GM19438 (cell line): ENCODE measurements at regions not wholly inside any gene's neighbourhood (a gene's known extent, or its start where the extent isn't known, plus 50 kb on each side); places are given as distances from the start of the nearest gene placed in this dataset.
"Not testable (repeated sequence)": the region's sequence is repeated elsewhere in the genome, so short reads cannot be mapped to it uniquely, and the experiment has no call there.

Source experiments
- ATAC-seq: cut with Tn5 transposase; IDR thresholded peaks from one replicate; pipeline ENCODE4 v1.9.1; 2021; ENCODE audit warnings: low read depth; ENCODE audit not compliant: unreplicated experiment

DNA sequence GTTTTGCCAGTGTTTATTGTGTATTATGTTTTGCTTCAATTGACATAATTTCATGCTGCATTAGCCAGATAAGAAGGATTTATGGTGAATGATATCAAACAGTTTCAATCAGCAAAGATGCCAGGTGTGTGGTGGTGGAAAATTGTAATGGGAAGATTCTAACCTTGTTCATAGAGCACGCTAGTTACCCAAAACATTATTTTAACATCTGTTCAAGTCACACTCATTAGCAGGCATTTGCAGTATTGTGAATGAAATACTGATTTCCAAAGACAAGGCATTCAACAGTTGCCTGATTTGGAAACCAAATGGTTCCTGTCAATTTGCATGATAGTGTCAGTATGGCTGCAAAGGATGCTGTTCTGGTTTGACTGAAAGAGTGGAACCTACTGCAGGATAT, 129.7 kb downstream of the EPC1 start:
- ATAC-seq = no peak

DNA sequence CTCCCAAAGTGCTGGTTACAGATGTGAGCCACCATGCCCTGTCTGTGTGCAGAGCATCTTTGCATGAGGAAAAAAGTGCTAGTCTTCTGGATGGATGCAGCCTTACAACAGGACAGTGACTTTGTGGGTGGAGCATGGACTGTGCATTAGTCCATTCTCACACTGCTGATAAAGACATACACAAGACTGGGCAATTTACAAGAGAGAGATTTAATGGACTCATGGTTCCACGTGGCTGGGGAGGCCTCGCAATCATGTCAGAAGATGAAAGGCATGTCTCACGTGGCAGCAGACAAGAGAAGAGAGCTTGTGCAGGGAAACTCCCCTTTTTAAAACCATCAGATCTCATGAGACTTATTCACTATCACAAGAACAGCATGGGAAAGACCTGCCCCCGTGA, 133.1 kb downstream of the EPC1 start:
- ATAC-seq = not testable (repeated sequence)

DNA sequence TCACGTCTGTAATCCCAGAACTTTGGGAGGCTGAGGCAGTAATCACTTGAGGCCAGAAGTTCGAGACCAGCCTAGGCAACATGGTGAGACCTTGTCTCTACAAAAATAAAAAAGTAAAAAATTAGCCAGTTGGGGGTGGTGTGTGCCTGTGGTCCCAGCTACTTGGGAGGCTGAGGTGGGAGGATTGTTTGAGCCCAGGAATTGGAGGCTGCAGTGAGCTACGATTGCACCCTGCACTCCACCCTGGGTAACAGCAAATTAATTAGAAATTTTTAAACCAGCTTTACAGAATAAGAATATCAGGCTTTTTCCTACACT, 136.0 kb downstream of the EPC1 start:
- ATAC-seq = no peak

DNA sequence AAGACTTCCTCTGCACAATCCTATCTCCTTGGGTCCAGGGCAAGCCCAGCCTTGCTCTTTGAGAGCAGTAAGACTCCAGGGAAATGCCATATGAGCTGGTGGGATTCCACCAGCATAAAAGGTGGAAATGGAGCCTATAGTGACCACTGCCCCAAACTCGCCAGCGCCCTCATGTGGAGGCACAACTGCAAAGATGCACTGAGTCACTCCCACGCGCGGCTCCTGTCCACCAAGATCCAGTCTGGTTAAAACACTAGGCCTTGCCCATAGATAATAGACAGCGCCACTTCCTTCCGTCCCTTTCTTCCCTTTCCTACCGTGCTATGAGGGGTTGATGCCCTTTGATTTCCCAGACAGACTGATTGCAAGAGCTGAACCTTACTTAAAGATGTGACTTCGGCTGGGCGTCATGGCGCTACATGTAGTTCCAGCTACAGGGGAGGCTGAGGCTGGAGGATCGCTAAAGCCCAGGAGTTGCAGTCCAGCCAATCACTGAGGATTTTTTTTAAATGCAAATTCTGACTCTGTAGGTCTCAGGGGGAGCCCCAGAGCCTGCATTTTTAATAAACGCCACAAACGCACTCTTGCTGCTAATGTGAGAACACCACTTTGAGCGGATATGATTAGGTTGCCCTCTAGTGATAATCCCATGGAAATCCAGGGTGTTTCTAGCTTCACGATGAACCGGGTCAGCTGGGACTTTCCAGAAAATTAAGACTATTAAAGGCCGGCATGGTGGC, 136.5 kb downstream of the EPC1 start:
- no peak for ATAC-seq

DNA sequence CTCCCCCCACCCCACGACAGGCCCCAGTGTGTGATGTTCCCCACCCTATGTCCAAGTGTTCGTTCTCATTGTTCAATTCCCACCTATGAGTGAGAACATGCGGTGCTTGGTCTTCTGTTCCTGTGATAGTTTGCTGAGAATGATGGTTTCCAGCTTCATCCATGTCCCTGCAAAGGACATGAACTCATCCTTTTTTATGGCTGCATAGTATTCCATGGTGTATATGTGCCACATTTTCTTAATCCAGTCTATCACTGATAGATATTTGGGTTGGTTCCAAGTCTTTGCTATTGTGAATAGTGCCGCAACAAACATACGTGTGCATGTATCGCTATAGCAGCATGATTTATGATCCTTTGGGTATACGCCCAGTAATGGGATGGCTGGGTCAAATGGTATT, 139.0 kb downstream of the EPC1 start:
- ATAC-seq = not testable (repeated sequence)

DNA sequence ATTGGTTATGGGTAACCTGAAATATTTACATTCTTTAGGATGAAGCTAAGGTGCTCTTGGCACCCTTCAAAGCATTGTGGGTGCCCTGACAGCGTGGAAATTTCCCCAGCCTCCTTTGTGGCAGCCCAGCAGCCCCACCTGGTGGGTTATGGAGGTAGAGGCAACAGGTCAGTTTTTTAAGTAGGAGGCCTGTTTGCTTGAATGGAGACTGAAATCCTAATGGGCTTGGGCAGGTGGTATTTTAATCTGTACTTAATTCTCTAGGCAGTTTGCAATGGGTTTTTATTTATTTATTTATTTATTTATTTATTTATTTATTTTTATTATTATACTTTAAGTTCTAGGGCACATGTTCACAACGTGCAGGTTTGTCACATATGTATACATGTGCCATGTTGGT, 139.4 kb downstream of the EPC1 start:
- ATAC-seq = no peak

DNA sequence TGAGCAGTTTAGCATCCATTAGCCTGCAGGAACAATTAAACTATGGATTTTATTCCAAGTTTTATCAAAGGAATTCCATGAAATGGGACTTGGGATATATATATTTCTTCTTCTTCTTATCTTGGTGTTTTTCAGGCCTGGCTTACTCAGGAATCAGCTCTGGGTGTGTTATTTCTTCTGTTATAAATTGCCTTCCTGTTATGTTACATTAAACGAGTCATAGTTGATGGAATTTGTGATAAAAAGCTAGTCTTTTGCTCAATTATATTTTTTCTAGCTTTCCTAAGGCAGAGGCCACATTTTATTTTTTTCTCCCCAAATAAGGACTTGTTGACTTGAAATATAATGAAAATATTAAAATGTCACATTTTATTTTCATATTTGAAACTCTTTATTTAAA, 141.3 kb downstream of the EPC1 start:
- no peak for ATAC-seq

DNA sequence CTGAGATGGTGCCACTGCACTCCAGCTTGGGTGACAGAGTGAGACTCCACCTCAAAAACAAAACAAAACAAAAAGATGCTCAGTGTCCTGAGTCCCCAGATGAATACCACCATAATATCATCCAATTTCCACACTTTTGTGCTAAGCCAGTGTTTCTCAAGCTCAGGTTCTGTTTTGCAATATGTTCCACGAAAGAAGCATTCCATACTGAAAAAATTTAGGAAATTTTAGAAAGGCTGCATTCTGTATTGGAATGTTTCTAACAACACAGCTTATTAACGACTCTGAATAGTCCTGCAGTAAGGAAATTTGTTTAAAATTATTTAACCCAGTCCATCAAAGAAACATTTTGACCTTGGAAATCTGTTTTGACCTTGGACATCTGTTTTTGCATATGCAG, 142.4 kb downstream of the EPC1 start:
- no peak for ATAC-seq

DNA sequence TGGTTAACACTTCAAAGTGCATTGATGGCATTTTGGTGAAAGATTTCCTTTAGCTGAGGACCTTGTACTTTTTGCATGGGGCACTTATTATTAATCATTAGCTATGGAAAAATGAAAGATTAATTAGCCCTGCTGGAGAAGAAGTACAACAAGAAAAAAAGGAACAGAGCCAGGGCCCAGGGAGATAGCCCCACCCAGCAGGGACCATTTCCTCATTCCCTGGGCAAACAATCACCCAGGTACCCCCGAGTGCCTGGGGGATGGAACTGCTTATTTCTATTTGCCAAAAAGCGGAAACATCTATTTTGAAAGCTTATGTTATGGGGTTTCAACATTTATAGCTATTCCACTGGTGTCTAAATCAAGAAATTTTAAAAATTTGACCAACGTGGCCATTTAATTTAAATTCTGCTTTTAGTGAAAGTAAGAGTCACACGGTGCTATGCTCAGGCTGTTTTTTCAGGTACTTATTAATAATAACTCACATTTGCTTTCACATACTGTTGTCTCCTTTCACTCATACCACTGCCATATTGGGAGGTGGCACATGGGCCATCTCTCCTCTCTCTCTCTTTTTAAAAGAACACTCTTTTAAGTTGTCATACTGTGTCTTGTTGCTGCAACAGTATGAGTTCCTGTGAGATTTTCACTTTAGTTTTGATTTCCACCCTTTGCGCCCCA, 143.6 kb upstream of the KIF5B start:
- no peak for ATAC-seq

DNA sequence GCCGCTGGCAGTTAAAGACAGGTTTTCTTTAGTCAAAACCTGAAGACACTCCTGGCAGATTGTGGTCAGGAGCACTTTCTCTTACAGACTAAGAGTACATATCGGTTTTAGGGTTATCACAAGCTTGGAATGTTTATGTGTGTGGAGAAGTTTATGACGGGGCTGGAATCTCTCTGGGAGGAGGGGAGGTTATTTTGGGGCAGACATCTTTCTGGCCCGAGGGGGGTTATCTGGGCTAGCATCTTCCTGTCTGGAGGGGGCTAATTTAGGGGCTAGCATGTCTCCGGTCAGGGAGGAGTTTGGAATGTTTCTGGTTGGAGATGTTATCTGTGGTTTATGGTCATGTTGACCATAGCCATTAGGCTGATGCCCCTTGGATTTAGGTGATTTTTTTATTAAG, 141.2 kb upstream of the KIF5B start:
- ATAC-seq = no peak

DNA sequence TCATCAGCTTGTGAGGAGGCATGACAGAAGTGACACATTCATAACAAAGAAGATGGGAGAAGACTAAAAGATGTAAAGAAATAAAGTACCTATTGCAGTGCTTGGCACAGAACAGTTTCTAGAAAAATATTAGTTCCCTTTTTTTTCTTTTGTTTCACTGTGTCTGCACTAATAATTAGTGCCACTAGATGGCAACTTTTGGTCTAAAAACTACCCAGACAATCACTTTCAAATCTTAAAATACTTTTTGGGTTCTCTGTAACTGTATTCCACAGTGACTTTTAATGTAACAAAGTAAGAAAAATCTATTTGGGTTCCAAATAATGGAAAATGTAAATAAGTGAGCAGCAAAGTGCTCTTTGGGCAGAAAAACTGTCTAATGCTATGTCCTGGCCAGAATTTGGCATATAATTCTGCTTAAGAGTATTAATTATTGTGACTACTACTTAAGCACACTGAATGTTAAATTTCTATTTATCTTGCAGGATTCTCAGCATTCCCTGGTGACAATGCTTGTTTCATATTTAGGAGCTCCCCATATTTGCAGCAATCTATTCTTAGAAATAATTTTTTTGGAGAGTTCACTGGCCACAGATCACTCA, 134.8 kb upstream of the KIF5B start:
- ATAC-seq = no peak

DNA sequence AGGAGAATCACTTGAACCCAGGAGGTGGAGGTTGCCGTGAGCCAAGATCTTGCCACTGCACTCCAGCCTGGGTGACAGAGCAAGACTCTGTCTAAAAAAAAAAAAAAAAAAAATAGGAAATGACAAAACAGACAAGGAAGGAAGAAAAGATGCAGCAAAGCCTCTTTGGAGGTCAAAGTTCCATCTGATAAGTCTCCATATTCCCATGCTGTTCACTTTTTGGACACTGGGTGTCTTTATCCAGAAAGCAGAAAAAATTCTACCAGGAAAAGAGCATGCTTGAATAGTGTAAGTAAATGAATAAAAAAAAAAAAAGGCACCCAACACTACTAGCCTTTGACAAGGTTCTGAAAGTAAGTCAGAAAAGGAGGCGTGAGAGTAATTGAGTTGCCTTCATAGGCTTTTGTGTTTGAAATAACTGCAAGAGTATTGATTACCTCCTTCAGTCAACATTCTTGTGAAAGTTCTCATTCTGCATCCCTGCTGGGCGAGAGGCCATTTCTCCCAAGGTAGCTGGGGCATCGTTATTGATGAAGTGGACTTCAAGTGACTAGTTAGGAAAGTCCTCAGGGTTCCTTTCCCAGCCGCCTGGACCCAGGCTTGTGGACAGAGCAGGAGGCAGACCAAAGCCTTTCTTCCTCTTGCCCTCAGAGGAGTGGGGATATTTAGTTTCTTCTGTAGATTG, 133.3 kb upstream of the KIF5B start:
- no peak for ATAC-seq

DNA sequence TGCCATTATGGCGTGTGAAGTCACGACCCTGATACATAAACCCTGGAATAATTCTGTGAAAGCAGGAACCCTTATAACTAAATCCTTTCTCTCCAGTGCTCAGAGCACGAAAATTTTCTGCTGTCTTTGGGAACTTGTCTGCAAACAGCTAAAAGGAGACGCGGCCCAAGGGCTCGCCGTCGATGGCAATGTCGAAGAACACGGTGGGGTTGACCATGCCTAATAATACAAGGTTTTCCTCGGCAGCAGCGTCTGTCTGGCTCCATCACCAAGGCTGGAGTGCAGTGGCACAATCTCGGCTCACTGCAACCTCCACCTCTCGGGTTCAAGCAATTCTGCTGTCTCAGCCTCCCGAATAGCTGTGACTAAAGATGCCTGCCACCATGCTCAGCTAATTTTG, 132.4 kb upstream of the KIF5B start:
- not testable (repeated sequence) for ATAC-seq

DNA sequence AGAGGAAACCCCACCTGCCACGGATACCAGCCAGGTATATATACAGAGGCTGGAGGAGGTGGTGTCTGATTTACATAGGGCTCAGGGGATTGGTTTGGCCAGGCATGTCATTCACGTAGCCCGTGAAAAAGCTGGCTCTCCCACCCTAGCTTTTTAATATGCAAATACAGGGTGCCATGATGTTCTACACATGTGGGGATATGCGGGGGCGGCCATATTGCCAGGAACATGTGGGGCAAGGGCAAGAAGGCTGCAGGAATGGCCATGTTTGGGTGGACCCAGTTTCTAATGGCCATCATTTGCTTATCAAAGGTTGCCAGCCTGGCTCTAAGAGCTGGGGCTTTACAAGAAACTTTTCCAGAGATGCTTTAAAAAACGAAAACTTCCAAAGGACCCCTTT, 131.5 kb upstream of the KIF5B start:
- ATAC-seq = no peak

DNA sequence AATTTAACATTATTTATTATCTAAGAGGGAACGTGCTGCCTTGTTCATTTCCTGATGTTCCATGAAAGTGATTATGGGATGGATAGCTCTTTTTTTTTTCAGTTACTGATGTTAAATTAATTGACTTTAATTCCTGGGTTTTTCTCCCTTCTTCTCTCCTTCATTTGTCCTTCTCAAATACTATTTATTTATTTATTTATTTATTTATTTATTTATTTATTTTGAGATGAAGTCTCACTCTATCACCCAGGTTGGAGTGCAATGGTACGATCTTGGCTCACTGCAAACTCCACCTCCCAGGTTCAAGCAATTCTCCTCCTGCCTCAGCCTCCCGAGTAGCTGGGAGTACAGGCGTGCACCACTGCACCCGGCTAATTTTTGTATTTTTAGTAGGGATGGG, 127.4 kb upstream of the KIF5B start:
- ATAC-seq = not testable (repeated sequence)

DNA sequence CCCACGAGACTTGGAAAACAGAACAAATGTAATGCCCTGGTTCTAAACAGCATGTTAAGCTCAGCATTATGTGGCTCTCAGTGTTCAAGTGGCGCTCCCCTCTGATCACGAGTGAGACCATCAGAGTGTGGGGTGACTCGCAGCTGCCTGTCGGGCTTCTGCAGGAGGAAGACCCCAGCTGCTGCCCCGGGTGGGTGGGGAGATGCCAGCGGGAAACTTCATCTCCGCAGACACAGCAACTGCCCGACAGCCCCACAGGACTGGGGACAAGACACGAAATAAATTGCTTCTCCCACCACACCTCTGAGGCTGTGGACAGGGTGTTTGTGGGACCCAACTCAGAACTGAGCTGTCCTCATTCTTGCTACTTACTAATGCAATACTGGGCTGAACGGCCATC, 126.3 kb upstream of the KIF5B start:
- ATAC-seq = no peak

DNA sequence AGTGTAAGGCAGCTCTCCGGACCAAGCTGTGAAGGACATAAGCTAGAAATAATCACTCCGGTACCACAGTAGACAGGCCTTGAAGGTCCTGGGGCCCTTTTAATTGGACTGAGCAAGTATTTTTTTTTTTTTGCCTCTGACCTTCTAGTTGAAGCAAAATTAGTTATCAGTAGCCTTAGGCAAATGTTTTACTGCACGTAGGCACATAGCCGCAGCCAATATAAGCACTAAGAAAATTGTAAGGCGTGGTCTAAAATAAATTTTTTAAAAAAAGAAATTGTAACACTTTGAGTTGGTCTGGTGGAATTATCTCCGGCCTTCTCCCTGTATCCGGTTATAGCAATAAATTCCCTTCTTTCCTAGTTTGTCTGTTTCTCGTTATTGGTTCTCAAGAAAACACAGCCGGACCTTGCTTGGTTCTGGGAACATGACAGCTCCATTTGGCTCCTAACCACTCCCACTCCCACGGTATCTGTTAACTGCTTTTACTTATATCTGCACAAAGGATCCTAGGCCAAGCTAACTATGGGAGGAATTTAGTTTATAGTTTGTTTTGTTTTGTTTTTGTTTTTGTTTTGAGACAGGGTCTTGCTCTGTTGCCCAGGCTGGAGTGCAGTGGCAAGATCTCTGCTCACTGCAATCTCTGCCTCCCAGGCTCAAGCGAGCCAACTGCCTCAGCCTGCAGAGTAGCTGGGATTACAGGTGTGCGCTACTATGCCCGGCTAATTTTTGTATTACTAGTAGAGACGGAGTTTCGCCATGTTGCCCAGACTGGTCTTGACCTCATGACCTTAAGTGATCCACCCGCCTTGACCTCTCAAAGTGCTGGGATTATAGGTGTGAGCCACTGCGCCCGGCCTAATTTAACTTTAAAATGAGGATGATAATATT, 124.4 kb upstream of the KIF5B start:
- no peak for ATAC-seq

DNA sequence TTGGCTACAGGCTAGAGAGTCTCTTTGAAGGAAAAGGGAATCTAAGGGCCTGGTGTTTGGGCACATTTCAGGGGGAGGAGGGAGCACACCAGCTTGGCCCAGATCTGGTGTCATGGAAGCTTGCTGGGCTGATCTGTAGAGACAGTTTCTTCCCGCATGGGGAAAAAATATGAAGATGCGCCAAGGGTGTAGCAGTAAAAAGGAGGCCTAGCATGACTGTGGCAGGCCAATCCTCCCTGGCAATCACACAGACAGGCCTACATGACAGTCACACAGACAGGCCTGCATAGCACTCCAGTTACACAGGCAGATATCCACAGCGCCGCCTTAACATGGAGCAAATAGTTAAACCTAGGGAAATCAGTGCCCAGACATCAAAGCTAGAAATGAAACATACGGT, 123.6 kb upstream of the KIF5B start:
- no peak for ATAC-seq

DNA sequence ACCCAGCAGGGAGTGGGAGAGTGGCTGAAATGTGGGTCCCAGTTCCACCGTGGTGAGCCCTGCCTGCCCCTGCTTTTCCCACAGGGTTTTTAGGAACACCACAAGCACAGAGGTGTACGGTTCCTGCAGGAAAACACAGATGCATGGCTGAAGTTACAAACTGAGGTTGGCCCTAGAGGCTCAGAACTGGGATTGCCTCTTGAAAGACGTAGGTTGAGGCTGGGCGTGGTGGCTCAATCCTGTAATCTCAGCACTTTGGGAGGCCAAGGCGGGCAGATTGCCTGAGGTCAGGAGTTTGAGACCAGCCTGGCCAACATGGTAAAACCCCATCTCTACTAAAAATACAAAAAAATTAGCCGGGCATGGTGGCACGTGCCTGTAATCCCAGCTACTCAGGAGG, 121.4 kb upstream of the KIF5B start:
- not testable (repeated sequence) for ATAC-seq

DNA sequence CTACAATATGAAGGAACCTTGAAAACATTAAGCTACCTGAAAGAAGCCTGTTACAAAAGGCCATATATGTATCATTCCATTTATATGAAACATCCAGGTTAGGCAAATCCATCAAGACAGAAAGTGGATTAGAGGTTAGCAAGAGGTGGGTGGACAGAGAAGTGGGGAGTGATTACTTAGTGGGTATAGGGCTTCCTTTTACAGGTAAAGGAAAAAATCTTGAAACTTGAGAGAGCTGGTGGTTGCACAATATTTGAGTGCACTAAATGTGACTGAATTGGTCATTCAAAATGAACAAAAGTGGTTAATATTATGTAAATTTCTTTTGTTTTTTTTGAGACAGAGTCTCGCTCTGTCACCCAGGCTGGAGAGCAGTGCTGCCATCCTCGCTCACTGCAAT, 119.4 kb upstream of the KIF5B start:
- ATAC-seq = no peak
